Transverse colon (tissue), 4 donors: ENCODE measurements at regions not wholly inside any gene's neighbourhood (a gene's known extent, or its start where the extent isn't known, plus 50 kb on each side); places are given as distances from the start of the nearest gene placed in this dataset.

ENCODE experiments used
- CTCF ChIP-seq, 5 experiments: fragments of 200-600 bp in 3 of 5; fragments of 450-650 bp in 2 of 5; sonication (generic) in 3 of 5; IDR thresholded peaks; 1 replicate in 2 of 5; 2 replicates in 3 of 5; pipeline ENCODE4 v1.5.1; 2016 to 2017; ENCODE audit warnings: antibody characterized with exemption in 5 of 5, inconsistent platforms in 3 of 5, mild to moderate bottlenecking in 2 of 5, moderate library complexity in 1 of 5
- EP300 ChIP-seq: sonication (generic); formaldehyde crosslinking; IDR thresholded peaks from one replicate; pipeline ENCODE4 v1.6.1; 2017; ENCODE audit warnings: antibody characterized with exemption, low read depth
- POLR2A ChIP-seq: fragments of 450-650 bp; IDR thresholded peaks from one replicate; pipeline ENCODE4 v1.6.1; 2016; ENCODE audit warnings: antibody characterized with exemption, mild to moderate bottlenecking, moderate library complexity
- POLR2AphosphoS5 ChIP-seq, 3 donors: sonication (generic); formaldehyde crosslinking; IDR thresholded peaks; one replicate each; pipeline ENCODE4 v1.6.1; 2016; ENCODE audit warnings: antibody characterized with exemption in 3 of 3

DNA sequence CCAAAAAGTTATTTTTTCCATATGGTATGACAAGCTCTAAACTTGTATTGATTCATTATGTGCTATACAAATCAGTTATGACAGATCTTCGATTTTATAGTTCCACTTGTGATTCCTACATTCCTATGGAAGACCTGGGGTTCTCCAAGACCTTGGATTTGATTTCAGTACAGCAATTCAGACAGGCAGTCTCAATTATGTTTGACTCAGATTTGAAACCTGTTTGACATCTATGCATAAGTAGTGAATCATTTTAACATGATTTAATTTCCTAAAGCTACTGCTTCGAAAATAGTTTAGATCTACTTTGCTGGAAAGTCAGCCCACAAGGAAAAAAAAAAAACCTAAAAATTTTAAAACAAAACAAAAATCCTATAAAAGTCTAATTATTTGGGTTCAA lies 820.4 kb downstream of the LUZP2 start:
- no peak for TF ChIP-seq CTCF (IDR thresholded peaks at IDR 0.05)
- no peak for TF ChIP-seq POLR2AphosphoS5 (IDR thresholded peaks at IDR 0.05)
- TF ChIP-seq POLR2A: no peak
- no peak for TF ChIP-seq EP300
